ENCODE measurements at regions not wholly inside any gene's neighbourhood (a gene's known extent, or its start where the extent isn't known, plus 50 kb on each side); places are given as distances from the start of the nearest gene placed in this dataset.

DNA sequence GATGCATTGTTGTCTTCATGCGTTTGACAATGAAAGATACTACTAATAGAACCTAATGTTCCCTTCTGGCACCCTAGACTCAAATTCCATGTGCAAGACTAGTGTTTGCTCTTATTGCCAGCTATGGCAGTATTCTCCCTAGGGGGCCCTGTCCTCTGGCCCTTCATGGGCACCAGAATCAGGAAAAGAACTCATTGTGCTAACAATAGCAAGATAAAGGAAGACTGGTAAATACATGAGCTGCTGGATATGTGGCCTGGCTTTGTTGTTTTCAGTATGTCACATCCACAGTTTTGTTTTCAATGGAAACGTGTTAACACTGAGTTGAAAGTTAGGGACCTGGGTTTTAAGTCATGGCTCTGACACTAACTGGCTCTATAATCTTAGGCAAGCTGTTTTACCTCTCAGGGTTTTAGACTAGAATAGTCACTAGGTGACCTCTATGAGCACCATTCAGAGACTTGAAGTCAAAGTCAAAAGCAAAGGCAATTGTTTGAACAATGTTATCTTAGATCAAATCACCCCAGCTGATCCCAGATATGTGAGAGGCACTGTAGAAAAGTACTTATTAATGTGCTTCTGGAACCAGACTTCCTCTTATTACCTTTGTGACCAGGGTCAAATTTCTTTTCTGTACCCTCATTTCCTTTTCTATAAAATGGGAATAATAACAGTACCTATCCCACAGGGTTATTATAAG is 253.7 kb upstream of the DIAPH2 start:
- Histone ChIP-seq H3K4me1 (ENCODE audit: control insufficient read depth, insufficient read depth, low read length) (no peaks in the 10 kb centered on the region), H3K4me3 (ENCODE audit: low read length) (no peak overlapping the region), H3K27me3 (ENCODE audit: control insufficient read depth, insufficient read depth) (no peaks in the 10 kb centered on the region), H3K27ac (ENCODE audit: low read length) (no peak overlapping the region), H3K9me3 (ENCODE audit: control insufficient read depth, low read length) (no peaks in the 10 kb centered on the region)
- WGBS = 58% methylated on average over 2 of the region's 2 CpGs
- ATAC-seq (no peak), DNase-seq (no peak)
- intact Hi-C loops (cut with DNase I) = no loop called here

- intact Hi-C loops (cut with DNase I) = no loop called here
- Histone ChIP-seq H3K27me3 (ENCODE audit: control insufficient read depth, insufficient read depth) (no peaks in the 10 kb centered on the region), H3K9me3 (ENCODE audit: control insufficient read depth, low read length) (no peaks in the 10 kb centered on the region), H3K4me3 (ENCODE audit: low read length) (no peak overlapping the region), H3K4me1 (ENCODE audit: control insufficient read depth, insufficient read depth, low read length) (no peaks in the 10 kb centered on the region), H3K27ac (ENCODE audit: low read length) (no peak overlapping the region)
- 56% methylated on average over 1 of the region's 1 CpG for WGBS
- ATAC-seq (no peak), DNase-seq (no peak)
These were observed 252.0 kb upstream of the DIAPH2 start for GRCh38 chrX:96432647-96433046.

- intact Hi-C loops (cut with DNase I) = no loop called here
- no peaks in the 10 kb centered on the region for H3K9me3 ChIP-seq (ENCODE audit: control insufficient read depth, low read length)
- H3K4me3 ChIP-seq (ENCODE audit: low read length) = no peak overlapping the region
- DNase-seq = no peak
- H3K4me1 ChIP-seq (ENCODE audit: control insufficient read depth, insufficient read depth, low read length) = no peaks in the 10 kb centered on the region
- H3K27ac ChIP-seq (ENCODE audit: low read length) = no peak overlapping the region
- ATAC-seq = no peak
- WGBS = 76% methylated on average over 2 of the region's 2 CpGs
- no peaks in the 10 kb centered on the region for H3K27me3 ChIP-seq (ENCODE audit: control insufficient read depth, insufficient read depth)
These were observed 251.1 kb upstream of the DIAPH2 start for GRCh38 chrX:96433409-96434077.

DNA sequence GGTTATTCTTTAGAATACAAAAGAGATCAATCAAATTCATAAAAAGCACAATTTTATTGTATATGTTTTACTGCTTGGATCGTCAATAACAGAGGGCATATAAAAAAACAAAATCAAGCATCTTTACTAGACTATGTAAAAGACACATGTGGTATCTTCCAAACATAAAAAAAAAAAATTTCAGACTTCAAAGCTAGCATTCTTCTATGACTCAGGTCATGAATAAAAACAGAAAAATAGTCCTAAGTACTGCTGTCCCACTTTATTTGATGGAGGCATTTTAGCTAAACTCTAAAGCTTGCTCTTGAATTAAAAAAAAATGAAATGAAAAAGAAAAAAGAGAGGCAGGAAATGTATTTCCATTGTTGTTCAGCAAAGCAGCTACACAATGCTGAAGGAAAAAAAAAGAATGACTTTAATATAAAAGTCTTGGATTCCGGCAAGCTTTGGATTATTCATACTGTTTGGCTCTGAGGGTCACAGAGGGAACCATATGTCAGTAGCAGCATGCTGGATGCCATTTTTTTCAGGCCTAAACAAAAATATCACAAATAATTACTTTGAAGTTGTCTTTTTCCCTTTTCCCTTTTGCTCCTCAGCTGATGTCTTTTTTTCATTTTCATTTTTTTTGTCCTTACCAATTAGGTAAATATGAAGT is 249.1 kb upstream of the DIAPH2 start:
- WGBS = 72% methylated on average over 2 of the region's 2 CpGs
- intact Hi-C loops (cut with DNase I) = no loop called here
- no peak overlapping the region for H3K4me3 ChIP-seq (ENCODE audit: low read length)
- DNase-seq (no peak), ATAC-seq (no peak)
- no peaks in the 10 kb centered on the region for H3K4me1 ChIP-seq (ENCODE audit: control insufficient read depth, insufficient read depth, low read length)
- no peaks in the 10 kb centered on the region for H3K9me3 ChIP-seq (ENCODE audit: control insufficient read depth, low read length)
- no peak overlapping the region for H3K27ac ChIP-seq (ENCODE audit: low read length)
- no peaks in the 10 kb centered on the region for H3K27me3 ChIP-seq (ENCODE audit: control insufficient read depth, insufficient read depth)

DNA sequence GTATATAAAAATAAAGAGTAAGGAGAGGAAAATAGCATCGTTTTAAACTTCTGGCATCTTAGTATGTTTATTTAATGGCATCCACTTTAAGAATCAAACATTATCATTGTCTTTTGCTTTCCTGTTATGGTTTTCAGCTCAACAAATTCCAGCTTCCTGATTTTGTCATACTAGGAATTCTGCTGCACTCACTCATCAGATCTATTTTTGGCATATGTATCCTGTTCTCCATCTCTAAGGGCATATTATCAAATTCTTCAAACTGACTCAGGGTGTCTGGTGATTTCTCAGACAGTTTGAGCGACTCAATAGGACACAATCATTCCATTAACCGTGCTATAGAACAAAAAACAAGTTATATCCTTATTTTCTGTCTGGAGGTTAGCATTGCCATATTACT is 248.5 kb upstream of the DIAPH2 start:
- no peaks in the 10 kb centered on the region for H3K27me3 ChIP-seq (ENCODE audit: control insufficient read depth, insufficient read depth)
- no peak overlapping the region for H3K27ac ChIP-seq (ENCODE audit: low read length)
- H3K4me1 ChIP-seq (ENCODE audit: control insufficient read depth, insufficient read depth, low read length) = no peaks in the 10 kb centered on the region
- 28% methylated on average over 3 of the region's 3 CpGs for WGBS
- no peaks in the 10 kb centered on the region for H3K9me3 ChIP-seq (ENCODE audit: control insufficient read depth, low read length)
- no peak overlapping the region for H3K4me3 ChIP-seq (ENCODE audit: low read length)
- DNase-seq = no peak
- no peak for ATAC-seq
- intact Hi-C loops (cut with DNase I) = no loop called here

GRCh38 chrX:96438803-96439202 is 245.8 kb upstream of the DIAPH2 start:
- Histone ChIP-seq H3K27me3 (ENCODE audit: control insufficient read depth, insufficient read depth) (no peaks in the 10 kb centered on the region), H3K4me1 (ENCODE audit: control insufficient read depth, insufficient read depth, low read length) (no peaks in the 10 kb centered on the region), H3K4me3 (ENCODE audit: low read length) (no peak overlapping the region), H3K27ac (ENCODE audit: low read length) (no peak overlapping the region), H3K9me3 (ENCODE audit: control insufficient read depth, low read length) (no peaks in the 10 kb centered on the region)
- ATAC-seq (no peak), DNase-seq (no peak)
- intact Hi-C loops (cut with DNase I) = no loop called here
- 87% methylated on average over 1 of the region's 1 CpG for WGBS

DNA sequence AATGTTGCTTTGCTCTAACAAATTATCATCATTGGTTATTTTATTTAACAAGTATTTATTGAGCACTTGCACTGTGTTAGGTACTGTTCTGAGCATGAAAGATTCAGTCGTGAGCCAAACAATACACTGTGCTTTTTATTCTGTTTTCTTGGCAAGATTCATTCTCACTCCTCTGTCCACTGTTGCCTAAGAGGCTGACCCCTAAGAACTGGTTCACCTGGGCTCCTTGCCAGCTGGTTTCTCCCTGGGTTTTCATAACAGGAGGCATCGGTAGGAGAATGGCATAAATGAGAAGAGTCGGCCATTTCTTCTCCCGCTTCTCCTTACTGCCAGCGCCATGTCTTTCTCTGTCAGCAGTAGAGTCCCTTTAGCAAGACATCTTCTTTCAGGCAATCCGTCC is 243.7 kb upstream of the DIAPH2 start:
- 87% methylated on average over 6 of the region's 6 CpGs for WGBS
- DNase-seq (peak in 1 of 3 donors; percentile 44), ATAC-seq (no peak)
- Histone ChIP-seq H3K4me3 (ENCODE audit: low read length) (no peak overlapping the region), H3K27ac (ENCODE audit: low read length) (no peak overlapping the region), H3K27me3 (ENCODE audit: control insufficient read depth, insufficient read depth) (no peaks in the 10 kb centered on the region), H3K4me1 (ENCODE audit: control insufficient read depth, insufficient read depth, low read length) (no peaks in the 10 kb centered on the region), H3K9me3 (ENCODE audit: control insufficient read depth, low read length) (no peaks in the 10 kb centered on the region)
- intact Hi-C loops (cut with DNase I) = no loop called here

- H3K4me1 ChIP-seq (ENCODE audit: control insufficient read depth, insufficient read depth, low read length) = no peaks in the 10 kb centered on the region
- no peaks in the 10 kb centered on the region for H3K9me3 ChIP-seq (ENCODE audit: control insufficient read depth, low read length)
- intact Hi-C loops (cut with DNase I) = no loop called here
- WGBS = 51% methylated on average over 9 of the region's 9 CpGs
- no peak overlapping the region for H3K4me3 ChIP-seq (ENCODE audit: low read length)
- H3K27me3 ChIP-seq (ENCODE audit: control insufficient read depth, insufficient read depth) = no peaks in the 10 kb centered on the region
- H3K27ac ChIP-seq (ENCODE audit: low read length) = no peak overlapping the region
- DNase-seq (no peak), ATAC-seq (no peak)
These were observed 239.0 kb upstream of the DIAPH2 start for GRCh38 chrX:96445531-96446065.

DNA sequence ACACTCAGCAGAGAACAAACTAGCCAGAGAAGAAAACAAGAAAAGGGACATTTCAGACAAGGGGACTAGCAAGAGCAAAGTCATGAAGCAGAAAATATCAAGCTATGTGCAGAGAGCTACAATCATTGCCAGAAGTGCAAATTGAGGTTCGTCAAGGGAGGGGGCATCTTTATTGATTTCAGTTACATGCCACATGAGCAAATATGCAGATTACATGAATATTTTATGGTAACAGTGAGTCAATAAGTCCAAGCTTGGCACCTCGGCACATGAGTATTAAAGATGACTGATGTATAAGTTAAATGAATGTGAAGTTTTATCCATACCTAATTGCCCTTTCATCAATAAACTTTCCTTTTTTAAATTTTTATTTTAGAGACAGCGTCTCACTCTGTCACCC is 238.1 kb upstream of the DIAPH2 start:
- Histone ChIP-seq H3K9me3 (ENCODE audit: control insufficient read depth, low read length) (no peaks in the 10 kb centered on the region), H3K27me3 (ENCODE audit: control insufficient read depth, insufficient read depth) (no peaks in the 10 kb centered on the region), H3K4me3 (ENCODE audit: low read length) (no peak overlapping the region), H3K27ac (ENCODE audit: low read length) (no peak overlapping the region), H3K4me1 (ENCODE audit: control insufficient read depth, insufficient read depth, low read length) (no peaks in the 10 kb centered on the region)
- 92% methylated on average over 3 of the region's 3 CpGs for WGBS
- intact Hi-C loops (cut with DNase I) = no loop called here
- ATAC-seq = no peak
- no peak for DNase-seq

- Histone ChIP-seq H3K4me3 (ENCODE audit: low read length) (no peak overlapping the region), H3K4me1 (ENCODE audit: control insufficient read depth, insufficient read depth, low read length) (no peaks in the 10 kb centered on the region), H3K27ac (ENCODE audit: low read length) (no peak overlapping the region), H3K9me3 (ENCODE audit: control insufficient read depth, low read length) (no peaks in the 10 kb centered on the region), H3K27me3 (ENCODE audit: control insufficient read depth, insufficient read depth) (no peaks in the 10 kb centered on the region)
- WGBS = 60% methylated on average over 1 of the region's 1 CpG
- ATAC-seq (no peak), DNase-seq (no peak)
- intact Hi-C loops (cut with DNase I) = no loop called here
These were observed 237.5 kb upstream of the DIAPH2 start for GRCh38 chrX:96447161-96447560.

GRCh38 chrX:96449191-96449590 is 235.5 kb upstream of the DIAPH2 start:
- 58% methylated on average over 6 of the region's 6 CpGs for WGBS
- H3K4me1 ChIP-seq (ENCODE audit: control insufficient read depth, insufficient read depth, low read length) = no peaks in the 10 kb centered on the region
- no peak overlapping the region for H3K4me3 ChIP-seq (ENCODE audit: low read length)
- no peaks in the 10 kb centered on the region for H3K27me3 ChIP-seq (ENCODE audit: control insufficient read depth, insufficient read depth)
- intact Hi-C loops (cut with DNase I) = no loop called here
- no peaks in the 10 kb centered on the region for H3K9me3 ChIP-seq (ENCODE audit: control insufficient read depth, low read length)
- no peak for DNase-seq
- no peak for ATAC-seq
- H3K27ac ChIP-seq (ENCODE audit: low read length) = no peak overlapping the region
